Lower leg skin (tissue), 4 donors: ENCODE measurements at regions not wholly inside any gene's neighbourhood (a gene's known extent, or its start where the extent isn't known, plus 50 kb on each side); places are given as distances from the start of the nearest gene placed in this dataset.

Source experiments
- DNase-seq, 2 donors: peaks; one replicate each; pipeline ENCODE4 v3.0.0-alpha.2; 2019; ENCODE audit warnings: low spot score in 2 of 2
- H3K4me3 ChIP-seq: fragments of 200-600 bp; sonication (generic); 2 replicates; pipeline ENCODE4 v1.5.1; 2017; ENCODE audit warnings: mild to moderate bottlenecking, low read depth; ENCODE audit not compliant: poor library complexity, severe bottlenecking
- POLR2A ChIP-seq, 2 donors: fragments of 450-650 bp; IDR thresholded peaks; one replicate each; pipeline ENCODE4 v1.6.1; 2016 to 2017; ENCODE audit warnings: antibody characterized with exemption in 2 of 2, mild to moderate bottlenecking in 1 of 2, moderate library complexity in 1 of 2
- whole genome bisulfite sequencing, 2 donors: methylation state at CpG; one replicate each; pipeline ENCODE4 v1.1.5; 2018; 5-methylcytosine and 5-hydroxymethylcytosine counted together
- intact Hi-C: fragments of 100-400 bp; cut with DNase I; formaldehyde crosslinking; loops from one replicate; pipeline ENCODE4 v1.15.0; 2023; ENCODE audit warnings: low total_unique reads
- TF ChIP-seq, protein P1 (sequence below), 3 donors: fragments of 450-650 bp; IDR thresholded peaks; one replicate each; pipeline ENCODE4 v1.5.1; 2016; ENCODE audit warnings: antibody characterized with exemption in 3 of 3, mild to moderate bottlenecking in 3 of 3, moderate library complexity in 2 of 3

DNA sequence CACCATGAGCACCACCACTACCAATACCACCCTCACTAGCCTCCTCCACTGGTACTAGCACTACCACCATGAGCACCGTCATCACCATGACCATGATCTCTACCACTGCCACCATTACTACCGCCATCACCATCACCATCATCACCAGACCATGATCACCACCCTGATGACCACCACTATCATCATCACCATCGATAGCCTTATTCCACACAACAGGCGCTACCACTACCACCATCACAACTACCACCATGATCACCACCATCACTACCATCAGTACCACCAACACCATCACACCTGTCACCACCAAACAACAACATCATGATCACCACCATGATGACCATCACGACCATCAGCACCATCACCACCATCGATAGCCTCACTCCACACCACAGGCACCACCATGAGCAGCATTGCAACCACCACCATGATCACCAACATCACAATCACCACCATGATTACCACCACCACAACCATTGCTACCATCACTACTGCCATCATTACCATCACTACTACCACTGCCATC, 56.6 kb upstream of the CASZ1 start:
- 88 to 89% methylated on average over 6 of the region's 6 CpGs for WGBS, 2 donors

DNA sequence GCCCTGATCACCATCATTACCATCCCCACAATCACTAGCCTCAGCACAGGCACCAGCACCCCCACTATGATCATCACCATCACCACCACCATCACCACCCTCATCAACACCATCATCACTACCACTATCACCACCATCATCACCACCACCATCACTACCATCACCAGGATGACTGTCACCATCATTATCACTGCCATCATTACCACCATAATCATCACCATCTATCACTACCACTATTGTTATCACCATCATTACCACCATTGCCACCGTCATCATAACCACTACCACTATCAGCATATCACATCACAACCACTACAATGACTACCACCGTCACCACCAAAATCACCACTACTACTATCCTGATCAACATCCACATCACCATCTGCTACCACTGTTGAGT, 57.3 kb upstream of the CASZ1 start:
- no peak for TF ChIP-seq POLR2A (IDR thresholded peaks at IDR 0.05)
- TF ChIP-seq, protein P1, sequence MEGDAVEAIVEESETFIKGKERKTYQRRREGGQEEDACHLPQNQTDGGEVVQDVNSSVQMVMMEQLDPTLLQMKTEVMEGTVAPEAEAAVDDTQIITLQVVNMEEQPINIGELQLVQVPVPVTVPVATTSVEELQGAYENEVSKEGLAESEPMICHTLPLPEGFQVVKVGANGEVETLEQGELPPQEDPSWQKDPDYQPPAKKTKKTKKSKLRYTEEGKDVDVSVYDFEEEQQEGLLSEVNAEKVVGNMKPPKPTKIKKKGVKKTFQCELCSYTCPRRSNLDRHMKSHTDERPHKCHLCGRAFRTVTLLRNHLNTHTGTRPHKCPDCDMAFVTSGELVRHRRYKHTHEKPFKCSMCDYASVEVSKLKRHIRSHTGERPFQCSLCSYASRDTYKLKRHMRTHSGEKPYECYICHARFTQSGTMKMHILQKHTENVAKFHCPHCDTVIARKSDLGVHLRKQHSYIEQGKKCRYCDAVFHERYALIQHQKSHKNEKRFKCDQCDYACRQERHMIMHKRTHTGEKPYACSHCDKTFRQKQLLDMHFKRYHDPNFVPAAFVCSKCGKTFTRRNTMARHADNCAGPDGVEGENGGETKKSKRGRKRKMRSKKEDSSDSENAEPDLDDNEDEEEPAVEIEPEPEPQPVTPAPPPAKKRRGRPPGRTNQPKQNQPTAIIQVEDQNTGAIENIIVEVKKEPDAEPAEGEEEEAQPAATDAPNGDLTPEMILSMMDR (IDR thresholded peaks at IDR 0.05): no peak
- 96 to 100% methylated on average over 2 of the region's 2 CpGs for WGBS, 2 donors
- no peak for DNase-seq
- no peak overlapping the region for H3K4me3 ChIP-seq
- intact Hi-C loops: no loop called here

More for the DNA sequence above, 56.6 kb upstream of the CASZ1 start:
- DNase-seq: no peak
- intact Hi-C loops: no loop called here
- no peak for TF ChIP-seq POLR2A (IDR thresholded peaks at IDR 0.05)
- TF ChIP-seq, protein P1 (IDR thresholded peaks at IDR 0.05): no peak
- H3K4me3 ChIP-seq: no peak overlapping the region

DNA sequence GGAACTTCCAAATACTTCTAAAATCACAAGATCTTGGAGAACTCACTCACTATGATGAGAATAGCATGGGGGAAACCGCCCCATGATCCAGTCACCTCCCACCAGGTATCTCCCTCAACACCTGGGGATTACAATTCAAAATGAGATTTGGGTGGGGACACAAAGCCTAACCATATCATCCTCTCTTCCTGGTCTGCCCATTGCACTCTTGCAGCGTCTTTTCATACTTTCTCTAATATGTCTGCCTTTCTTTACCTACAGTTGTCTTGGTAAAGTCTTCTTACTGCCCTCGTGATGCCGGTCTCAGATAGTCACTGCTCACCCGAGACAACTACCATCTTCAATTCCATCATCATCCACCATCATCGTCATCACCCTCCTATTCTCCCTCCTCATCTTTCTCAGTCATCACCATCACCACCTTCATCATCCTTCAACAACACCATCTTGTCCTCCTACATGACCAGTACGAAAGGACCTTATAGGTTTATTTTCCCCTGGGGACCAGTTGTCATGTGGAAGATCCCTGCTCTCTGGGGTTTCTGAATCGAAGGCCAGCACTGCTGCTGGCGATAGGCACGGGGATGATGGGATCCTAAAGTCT, 58.5 kb upstream of the CASZ1 start:
- no peak for DNase-seq
- TF ChIP-seq, protein P1 (IDR thresholded peaks at IDR 0.05): no peak
- TF ChIP-seq POLR2A (IDR thresholded peaks at IDR 0.05): no peak
- no peak overlapping the region for H3K4me3 ChIP-seq
- WGBS, 2 donors: 93 to 96% methylated on average over 10 of the region's 10 CpGs
- intact Hi-C loops: no loop called here

DNA sequence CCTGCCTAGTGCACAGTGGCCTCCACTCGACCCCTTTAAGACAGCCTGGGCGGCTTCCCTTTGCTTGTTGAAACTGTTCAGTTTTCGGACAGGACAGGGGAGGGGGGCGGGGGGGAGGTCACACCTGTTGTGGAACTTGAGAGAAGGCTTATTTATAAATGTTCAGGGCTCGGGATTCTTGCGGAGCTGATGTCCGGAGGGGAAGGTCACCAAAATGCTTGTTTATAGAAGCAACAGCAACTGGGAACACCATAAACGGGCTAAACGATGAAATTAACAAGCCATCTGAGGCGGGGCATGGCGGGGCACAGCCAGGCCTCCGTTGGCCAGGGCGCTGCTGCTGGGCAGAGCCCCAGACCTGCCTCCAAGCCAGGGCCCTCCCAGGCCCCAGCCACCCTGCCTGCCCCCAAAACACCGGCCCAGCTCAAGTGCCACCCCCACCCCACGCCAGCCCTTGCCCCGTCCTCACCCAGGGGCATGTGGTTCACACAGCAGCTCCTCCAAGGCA, 59.8 kb upstream of the CASZ1 start:
- H3K4me3 ChIP-seq: no peak overlapping the region
- TF ChIP-seq, protein P1 (IDR thresholded peaks at IDR 0.05): no peak
- TF ChIP-seq POLR2A (IDR thresholded peaks at IDR 0.05): no peak
- no peak for DNase-seq
- intact Hi-C loops: no loop called here
- WGBS, 2 donors: 80 to 83% methylated on average over 16 of the region's 16 CpGs

DNA sequence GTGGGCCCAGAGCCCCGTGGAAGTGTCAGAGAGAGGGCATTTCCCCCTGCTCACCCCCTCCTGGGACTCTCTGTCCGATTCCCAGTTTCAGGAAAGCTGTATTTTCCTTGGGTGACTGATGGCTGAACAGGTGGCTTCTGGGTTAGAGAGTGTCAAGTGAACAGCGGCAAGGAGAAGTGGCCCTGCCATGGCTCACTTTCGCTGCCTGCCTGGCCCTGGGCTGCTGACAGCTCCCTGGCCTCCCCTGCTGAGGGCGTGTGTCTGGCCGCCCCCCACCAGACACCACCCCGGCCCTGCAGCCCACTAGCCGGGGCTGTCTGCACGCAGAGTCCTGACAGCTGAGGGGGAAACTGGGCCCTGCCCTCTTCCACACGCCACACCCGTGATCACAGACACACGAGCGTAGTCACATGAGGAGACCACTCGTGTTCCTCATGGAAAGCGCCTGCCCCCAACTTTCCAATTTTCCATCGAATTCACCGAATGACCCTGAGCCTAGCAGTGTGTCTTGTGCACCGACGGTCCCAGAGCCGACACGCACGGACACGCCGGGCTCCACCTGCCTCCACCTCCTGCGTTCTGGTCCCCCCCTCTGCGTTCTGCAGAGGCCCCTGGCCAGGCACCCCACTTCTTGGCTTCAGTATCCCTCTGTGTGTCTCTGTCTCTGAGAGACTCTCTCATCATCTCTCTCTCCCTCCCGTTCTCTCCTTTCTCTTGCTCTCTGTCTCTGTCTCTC, 60.6 kb upstream of the CASZ1 start:
- intact Hi-C loops: no loop called here
- no peak overlapping the region for H3K4me3 ChIP-seq
- 64 to 65% methylated on average over 27 of the region's 27 CpGs for WGBS, 2 donors
- TF ChIP-seq POLR2A (IDR thresholded peaks at IDR 0.05): no peak
- TF ChIP-seq, protein P1 (IDR thresholded peaks at IDR 0.05): no peak
- no peak for DNase-seq
